Inflammatory macrophage treated with lipopolysaccharide for 1 hour (primary cell): ENCODE measurements at regions not wholly inside any gene's neighbourhood (a gene's known extent, or its start where the extent isn't known, plus 50 kb on each side); places are given as distances from the start of the nearest gene placed in this dataset.

Experiments used
- DNase-seq, 2 donors: peaks; one replicate each; pipeline ENCODE4 v3.0.0-alpha.2; 2020 to 2022

DNA sequence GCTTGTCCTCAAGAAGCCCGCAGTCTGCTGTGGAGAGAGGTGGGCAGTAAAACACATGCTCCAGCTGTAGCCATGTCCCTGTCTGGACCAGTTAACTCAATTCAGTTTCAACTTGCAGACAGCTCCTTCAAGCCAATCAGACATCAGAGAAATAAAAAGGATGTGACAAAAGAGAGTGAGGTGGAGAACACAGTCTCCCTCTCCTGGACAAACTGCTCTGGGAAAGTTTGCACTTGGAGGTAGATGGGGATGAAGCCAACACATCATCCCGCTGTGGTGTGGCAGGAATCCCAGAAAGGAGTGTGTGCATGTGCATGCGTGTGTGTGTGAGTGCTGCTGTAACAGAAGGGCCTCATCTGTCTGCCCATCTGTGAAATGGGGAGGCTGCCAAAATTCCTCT is 358.6 kb upstream of the ASIC2 start:
- no peak for DNase-seq

DNA sequence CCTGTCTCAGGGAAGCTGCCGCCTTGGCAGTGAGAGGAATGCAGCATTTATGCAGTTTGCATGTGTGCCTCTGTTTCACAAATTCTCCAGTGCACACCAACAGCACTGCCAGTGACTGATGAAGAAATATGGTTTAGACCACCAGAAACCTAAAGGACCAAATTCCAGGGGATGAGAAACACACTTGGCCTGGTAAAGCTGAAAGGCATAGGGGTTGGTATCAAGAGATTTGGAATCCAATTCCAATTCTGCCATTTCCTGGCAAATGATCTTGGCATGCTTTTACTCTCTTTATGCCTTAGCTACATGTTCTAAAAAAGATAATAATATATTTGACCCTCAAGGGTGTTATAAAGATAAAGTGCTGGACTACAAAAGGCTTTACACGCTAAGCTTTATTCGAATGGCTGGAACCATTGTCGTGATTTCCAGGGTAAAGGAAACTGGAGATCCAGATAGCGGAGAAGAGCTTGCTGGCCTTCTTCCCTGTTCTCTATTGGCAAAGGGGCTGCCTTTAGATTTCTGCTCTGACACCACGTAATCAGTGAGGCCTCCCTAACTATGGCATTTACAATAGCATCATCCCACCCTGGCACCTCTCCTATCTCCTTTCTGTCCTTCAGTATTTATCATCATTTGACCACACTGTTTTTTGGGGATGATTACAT is 359.8 kb upstream of the ASIC2 start:
- no peak for DNase-seq

DNA sequence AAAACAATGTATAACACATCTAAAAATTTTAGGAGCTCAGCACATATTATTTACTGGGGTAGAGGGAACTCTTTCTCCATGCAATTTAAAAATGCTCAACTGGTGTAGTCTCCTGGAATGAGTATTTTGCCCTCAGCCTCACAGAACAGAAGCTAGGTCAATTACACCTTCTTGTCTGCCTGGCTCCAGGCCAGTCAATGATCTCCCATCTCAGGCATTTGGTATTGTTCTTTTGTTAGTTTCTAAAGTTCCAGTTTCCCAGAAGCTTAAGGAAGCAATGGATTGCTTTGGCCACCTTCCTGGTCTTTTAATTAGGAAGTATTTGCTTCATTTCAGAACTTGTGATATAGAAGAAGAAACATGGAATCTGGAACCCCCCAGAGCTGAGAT is 360.3 kb upstream of the ASIC2 start:
- DNase-seq, result no peak

DNA sequence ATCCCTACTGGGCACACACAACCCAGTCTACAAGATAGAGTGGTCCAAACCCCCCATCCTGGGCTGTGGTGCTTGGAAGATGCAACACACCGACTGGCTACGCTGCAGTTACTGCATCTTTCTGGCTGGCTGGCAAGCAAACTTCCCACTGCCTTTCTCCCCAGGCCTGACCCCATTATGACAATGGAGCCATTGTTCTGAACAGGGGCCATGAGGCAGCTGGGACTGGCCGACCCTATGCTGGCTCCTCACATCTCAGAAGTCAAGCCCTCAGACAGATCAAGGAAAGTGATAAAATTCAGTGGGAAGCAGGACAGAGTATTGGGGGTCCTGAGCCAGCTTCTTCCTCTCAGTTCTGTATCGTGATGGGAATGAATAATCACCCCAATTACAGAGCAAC is 364.1 kb upstream of the ASIC2 start:
- DNase-seq, result no peak

DNA sequence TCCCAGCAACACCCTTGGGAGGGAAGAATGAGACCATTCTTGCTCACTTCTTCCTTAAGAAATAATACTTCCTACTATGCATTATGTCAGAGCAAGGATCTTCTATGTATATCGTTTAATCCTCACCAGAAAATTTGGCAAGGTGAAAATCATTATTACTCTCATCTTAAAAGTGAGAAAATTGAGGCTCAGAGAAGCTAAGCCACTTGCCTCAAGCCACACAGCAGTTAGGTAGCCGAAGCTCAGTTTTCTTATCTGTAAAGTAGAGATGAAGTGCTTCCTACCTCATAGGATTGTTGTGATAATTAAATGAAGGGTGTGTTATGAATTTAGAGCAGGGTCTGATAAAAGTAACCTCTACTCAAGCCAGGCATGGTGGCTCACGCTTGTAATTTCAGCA is 368.9 kb upstream of the ASIC2 start:
- no peak for DNase-seq

DNA sequence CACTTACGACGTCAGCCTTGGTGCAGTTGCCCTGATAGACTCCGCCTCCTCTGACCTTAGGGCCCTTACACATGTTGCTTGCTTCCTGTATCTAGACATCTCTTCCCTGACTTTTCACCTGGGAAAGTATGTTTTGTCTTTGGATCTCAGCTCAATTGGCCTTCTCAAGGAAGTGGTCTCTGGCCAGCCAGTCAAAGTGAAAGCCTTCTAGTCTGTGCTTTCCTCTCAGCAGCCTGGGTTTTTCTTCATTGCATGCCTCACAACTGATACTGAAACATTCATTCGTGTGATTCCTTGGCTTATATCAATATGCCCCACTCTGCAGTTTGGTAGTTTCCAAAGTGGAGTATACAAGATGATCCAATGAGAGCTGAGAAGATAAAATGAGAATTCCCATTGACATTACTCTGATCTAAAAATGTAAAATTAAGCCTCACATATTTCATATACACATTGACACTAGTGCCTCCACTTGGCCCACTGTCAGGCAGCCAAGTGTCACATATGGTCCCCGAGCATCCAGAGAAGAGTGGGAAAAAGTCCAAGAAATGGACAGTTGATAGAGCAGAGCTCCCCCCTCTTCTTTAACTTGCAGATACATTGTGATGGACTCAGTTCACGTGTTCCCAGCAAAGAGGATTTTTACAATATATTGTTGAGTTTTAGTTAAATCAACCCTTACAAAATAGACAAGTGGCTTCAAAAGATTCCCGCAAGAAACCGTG is 371.2 kb upstream of the ASIC2 start:
- no peak for DNase-seq

DNA sequence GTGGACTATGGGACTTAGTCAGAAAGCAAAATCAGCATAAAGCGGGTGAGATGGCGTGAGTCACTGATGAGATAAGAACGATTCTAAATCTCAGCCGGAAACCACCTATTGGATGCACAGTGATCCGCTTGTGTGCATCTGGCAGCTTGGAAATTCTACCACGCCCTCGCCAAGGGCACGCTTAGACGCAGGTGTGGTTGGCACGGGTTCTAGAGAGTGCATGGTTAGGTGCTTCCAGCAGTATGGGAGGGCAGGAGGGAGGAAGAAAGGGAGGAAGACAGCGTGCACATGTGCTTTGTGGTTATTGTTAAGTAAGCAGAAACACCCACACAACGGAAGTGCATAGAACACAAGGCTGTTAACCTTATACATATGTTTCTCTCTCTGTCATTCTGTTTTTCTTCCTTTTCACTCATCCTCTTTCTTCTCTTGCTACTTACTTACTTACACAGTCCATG is 374.0 kb upstream of the ASIC2 start:
- peak; percentile 7 to 12 for DNase-seq

DNA sequence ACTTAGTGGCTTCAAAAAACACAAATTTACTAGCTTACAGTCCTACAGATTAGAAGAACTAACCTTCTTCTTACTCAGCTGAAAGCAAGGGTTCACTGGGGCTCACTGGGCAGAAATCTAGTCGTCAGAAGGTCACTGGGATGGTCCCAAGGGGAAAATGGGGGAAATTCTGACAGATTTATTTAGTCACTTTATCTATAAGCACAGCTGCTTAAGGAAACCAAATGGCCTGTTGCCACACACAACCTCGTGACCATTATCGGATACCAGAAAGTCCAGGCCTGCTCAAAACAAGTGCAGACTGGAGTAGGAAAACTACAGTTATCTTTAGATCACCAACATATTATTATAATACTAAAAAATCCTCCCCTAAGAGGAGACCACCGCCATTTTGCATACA is 374.6 kb upstream of the ASIC2 start:
- DNase-seq, result peak; percentile 40 to 60

DNA sequence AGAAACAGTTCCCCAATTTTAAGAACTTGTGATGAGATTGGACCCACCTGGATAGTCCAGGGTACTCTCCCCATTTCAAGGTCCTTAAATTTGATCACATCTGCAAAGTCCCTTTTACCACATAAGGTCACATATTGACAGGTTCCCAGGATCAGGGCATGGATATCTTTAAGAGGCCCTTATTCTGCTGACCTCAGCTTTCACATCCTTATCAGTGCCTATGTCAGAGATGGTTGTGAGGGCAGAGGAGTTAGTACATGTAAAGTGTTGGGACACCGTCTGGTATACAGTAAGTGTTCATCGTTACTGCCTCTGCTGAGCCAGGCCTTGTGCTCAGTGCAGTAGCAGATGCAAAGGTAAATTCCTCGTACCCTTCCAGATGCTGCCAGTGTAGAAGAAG is 375.4 kb upstream of the ASIC2 start:
- DNase-seq, result no peak

DNA sequence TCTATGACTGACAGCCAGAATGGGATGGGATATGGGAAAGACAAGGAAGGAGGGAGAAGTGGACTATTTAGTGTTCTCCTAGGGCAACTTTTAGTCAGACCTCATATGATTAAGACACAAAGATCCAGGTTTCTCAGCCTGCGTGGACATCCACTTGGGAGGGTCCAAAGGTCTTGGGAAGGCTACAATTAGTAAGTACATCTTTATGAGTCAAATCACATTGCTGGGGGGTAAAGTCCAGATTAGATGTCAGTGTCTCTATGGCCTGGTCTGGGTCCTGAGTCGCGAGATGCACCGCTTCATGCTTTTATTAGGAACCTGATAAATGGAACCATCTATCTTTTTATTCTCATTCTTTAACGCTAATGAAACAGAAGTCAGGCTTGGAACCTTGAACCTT is 378.4 kb upstream of the ASIC2 start:
- no peak for DNase-seq

DNA sequence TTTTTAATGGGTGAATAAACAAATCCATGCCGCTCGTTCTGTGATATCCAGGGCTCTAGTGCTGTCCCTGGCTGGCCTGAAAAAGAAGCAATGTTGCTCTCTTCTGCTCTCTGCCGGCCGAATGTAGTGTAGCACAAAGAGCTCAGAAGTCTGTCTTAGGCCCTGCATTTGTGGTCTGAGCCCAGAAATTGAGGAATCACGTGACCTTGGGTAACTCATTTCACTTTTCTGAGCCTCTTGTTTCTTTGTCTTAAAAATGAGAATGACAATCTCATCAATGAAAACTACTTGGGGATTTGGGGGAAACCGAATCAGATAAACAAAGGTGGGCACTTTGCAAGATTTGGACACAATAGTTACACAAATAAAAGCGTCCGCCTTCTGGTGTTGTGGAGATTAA is 381.6 kb upstream of the ASIC2 start:
- peak; percentile 18 to 68 for DNase-seq

DNA sequence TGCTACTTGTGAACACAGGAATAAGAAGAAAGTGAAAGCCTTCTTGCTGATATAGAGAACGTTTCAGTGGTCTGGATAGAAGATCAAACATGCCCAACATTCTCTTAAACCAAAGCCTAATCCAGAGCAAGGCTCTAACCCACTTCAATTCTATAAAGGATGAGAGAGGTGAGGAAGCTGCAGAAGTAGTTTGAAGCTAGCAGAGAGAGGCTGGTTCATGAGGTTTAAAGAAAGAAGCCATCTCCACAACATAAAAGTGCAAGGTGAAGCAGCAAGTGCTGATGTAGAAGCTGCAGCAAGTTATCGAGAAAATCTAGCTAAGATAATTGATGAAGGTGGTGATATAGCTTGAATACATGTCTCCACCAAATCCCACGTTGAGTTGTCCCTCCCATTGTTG is 383.3 kb upstream of the ASIC2 start:
- no peak for DNase-seq

DNA sequence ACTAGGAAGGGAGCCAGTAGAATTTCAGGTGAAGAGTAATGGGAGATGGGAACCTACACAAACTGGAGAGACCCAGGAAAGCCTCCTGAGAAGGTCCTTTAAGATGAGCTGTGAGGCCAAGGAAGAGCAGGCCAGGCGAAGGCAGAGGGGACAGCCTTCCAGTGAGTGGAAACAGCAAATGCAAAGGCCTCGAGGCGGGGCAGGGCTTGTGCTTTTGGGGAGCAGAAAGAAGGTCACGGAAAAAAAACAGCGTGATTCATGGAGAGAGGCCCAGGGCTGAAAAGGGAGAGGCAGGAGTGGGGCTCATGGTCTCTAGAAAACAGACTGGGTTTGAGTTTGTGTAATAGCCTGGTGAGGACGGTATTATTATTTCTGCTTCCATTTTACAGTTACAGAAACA is 386.5 kb upstream of the ASIC2 start:
- no peak for DNase-seq

DNA sequence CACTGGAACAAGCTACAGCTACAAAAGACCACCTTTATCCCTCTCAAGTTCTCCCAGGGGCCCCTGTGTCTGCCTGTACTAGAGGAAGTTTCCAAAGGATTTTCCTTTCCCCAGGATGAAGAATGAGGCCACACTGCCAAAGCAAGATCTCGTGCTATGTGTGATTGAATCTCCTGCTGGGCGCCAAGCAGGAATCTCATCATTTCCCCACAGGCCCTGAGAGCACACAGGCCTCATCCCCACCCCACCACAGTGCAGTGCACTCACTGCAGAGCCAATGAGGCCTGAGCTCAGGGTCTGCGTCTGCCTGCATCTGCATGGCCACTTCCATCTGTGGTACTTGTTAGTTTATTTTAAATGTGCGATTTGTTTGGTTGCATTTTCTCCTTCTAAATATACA is 387.4 kb upstream of the ASIC2 start:
- no peak for DNase-seq

DNA sequence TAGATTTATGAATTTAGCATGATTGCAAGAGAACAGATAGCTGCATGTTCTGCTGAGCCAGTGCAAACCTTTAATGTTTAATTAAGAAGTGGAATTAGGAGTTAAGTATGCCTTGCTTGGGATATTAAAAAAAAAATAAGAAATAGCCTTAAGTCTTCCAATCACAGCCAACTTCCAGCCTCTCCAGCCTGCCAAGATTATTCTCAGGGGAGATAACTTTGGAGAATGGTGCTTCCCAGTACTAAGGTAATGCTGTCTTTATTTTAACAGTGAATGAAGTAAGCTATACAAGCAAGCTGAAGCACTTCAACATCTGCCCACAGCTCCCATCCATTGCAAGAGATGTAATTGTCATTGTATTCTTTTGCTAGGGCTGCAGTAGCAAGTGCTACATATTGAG is 389.5 kb upstream of the ASIC2 start:
- no peak for DNase-seq

DNA sequence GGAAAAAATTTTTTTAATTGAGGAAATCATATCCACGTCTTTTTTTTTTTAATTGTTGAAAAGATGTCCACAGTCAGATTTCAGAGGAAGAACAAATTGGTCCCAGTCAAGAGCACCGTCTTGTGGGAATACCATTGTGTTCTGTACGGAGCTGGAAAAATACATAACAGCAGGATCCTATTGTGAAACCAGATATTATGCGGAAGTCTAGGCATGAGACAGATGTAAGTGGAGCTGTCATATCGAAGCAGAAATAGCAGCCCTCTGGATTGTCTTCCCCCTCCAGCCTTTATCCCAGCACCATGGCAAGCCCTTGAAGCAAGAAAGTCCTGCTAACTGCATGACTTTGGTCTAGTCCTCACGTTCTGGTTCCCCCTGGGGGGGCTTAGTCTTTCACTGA is 391.6 kb upstream of the ASIC2 start:
- DNase-seq, result no peak

DNA sequence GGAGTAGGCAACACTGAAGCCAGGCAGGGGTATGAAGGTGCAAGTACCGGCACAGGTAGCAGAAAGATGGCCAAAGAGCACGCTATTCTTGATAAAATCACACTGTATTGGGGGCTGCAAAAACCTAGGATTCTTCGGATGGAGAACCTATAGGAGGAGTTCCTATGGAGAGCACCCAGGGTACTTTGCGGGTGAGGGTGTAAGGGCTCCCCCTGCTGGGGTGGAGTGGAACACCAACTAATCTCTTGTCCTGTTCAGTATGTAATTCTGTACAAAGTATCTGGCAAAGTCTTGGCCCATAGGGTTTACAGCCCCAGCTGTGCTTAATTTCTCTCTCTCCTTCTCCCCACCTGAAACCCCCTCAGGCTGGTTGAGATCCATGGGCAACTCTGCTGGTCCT is 393.1 kb upstream of the ASIC2 start:
- DNase-seq, result peak in 1 of 2 donors; percentile 49

DNA sequence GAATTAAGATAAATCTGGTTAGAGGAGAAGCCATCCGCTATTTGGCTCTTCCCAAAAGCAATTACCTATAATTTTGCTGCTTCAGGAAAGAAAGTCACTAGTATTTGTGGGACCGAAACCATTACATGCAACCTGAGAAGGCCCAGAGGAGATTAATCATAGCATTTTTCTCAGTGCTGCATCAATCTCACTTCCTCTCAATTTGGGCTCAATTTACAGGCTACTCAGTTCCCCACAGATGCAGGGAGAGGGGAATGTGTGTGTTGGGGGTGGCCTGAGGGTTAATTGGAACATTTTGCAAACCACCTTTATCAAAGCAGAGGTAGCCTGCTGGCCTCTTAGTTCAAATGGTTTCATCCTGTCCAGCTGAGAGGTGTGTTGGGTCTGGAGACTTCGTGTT is 394.7 kb upstream of the ASIC2 start:
- no peak for DNase-seq

DNA sequence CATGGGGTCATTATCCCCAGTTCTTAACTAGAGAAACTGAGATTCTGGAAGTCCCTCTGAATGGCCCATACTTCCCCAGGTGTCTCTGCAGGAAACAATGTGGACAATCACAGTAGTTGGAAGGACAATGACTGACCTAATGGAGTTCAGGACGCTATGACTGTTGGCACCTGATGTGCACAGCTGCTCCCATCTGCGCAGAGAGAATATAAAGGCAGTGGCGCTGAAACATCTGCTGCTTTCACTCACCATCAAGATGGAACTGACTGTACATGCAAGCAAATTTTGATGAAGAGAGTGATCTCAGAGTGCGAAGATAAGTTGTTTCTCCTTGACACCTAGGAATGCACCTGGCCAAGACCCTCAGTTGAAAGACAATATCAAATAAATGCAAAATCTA is 395.7 kb upstream of the ASIC2 start:
- no peak for DNase-seq

DNA sequence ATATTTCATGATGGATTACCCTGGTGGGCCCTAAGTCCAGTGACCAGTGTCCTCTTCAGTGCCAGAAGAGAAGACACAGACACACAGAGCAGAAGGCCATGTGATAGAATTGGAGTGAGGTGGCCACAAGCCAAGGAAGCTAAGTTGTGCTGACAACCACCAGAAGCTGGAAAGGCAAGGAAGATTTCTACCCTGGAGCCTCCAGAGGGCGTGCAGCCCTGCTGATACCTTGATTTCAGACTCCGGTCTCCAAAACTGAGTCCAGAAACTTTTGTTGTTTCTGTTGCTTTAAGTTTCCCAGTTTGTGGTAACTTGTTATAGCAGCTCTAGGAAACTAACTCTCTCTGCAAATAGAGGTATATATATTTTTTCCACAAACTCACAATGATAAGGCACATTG is 396.6 kb upstream of the ASIC2 start:
- no peak for DNase-seq

DNA sequence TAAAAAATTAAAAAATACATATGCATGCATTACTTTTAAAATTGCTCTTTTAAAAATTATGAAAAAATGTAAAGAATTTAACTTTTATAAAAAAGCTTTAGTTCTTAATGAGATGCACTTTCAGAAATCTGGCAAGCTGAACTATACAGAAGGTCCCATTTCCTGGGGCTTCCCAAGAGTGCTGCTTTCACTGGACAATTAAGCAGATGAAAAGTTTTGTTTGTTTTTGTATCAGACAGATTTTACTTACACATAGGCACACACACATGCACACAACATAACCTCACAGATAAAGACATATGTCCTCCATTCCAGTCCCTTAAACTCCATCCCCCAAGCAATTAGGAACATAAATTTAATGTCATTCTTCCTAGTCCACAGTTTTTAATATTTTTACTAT is 402.3 kb upstream of the ASIC2 start:
- no peak for DNase-seq

DNA sequence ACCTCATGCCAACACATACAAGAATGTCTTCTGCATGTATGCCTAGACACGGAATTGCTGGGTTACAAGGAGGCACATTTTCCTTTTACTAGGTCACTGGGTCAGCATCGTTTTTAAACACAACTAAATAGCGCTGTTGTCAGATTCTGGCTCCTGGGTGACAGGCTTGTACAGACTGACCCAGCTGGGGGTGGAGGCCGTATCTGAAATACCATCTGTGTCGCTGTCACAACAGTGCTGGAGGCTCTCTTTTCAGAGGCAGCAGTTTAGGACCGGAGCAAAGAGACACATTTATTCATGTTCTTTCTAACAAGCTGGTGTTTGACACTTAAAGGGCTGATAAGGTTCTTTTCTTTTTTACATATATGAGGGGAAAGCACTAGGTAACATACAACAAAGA is 403.0 kb upstream of the ASIC2 start:
- DNase-seq, result no peak

DNA sequence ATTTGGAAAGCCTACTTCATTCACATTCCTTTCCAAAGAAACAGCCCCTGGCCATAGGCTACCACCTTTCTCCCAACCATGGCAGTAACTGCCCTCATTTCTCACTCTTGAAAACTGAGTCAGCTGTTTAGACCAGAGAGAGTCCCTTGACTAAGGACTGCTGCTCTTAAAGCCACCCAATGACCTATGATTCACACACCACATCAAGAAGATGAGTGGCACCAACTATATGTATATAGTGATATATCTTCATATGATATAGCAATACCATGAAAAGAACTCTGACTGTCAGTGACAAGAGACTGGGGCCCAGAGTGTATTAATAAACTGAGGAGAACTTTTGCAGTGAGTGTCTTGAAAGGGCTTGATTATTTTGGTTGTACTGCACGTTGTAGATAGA is 404.5 kb upstream of the ASIC2 start:
- DNase-seq, result no peak

DNA sequence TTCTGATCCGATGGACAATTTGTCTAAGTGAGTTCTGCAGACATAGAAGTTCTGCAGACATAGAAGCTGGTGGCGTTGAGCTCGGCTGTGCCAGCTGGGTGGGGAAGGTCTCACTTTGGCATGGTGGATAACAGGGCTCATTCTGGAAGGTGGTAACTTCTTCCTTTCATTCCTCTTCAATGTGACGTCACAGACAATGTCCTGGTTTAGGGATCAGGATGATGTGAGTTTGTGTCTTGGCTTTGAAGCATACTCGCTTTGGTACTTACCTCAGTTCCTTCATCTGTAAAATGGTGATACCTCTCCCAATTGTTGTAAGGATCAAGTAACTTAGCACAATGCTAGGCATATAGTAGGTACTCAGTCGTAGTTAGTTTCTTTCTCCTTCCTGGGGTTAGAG is 408.8 kb upstream of the ASIC2 start:
- no peak for DNase-seq

DNA sequence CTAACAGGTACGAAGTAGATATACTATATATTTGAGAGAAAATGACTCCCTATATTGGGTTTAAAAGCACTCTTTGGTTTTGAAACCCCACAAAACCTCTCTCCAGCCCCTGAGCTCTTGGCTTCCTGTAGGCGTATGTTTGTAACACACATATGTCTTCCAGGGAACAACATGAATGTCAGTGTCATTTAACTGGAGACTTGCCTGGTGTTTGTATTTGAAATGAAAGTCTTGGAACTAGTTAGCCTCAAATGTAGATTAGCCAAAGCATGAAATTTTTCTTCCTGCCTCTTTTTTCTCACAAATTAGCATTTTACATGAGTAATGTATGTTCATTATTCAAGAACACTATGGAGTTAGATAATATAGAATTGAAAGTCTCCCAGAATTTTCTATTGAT is 411.8 kb upstream of the ASIC2 start:
- DNase-seq, result no peak
